Activated T-cell treated with anti-CD3 and anti-CD28 coated beads for 4 hours (primary cell): ENCODE measurements at regions not wholly inside any gene's neighbourhood (a gene's known extent, or its start where the extent isn't known, plus 50 kb on each side); places are given as distances from the start of the nearest gene placed in this dataset.
"Not testable (repeated sequence)": the region's sequence is repeated elsewhere in the genome, so short reads cannot be mapped to it uniquely, and the experiment has no call there.

ENCODE experiments used
- DNase-seq: peaks from one replicate; pipeline ENCODE4 v3.0.0-alpha.2; 2020

- no peak for DNase-seq
Observed at GRCh38 chr21:15119486-15119885, 54.7 kb upstream of the NRIP1 start.

DNA sequence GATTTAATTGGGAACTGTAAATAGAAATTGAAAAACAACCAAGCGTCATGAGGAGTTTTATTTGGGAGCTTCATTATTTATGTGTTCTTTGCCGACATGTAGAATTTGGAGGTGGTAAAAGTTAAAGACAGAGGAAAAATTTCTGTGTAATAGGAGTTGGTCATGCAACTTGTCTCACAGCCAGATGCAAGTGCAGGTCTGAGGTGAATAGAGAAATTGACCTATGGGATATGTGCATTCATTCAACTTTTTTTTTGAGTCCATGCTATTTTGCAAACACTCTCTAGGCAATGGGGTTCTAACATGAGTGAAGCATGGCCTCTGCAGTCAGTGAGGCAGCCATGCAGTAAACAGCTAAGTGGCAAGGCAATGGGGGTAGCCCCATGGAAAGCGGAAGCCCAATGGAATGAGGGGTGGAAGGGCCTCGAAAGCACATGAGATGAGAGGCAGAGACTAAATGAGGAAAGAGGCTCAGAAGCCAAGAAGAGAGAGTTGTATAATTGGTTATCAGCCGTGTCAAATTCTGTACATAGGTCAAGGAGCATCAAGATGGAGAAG lies 56.4 kb upstream of the NRIP1 start:
- DNase-seq: no peak

DNA sequence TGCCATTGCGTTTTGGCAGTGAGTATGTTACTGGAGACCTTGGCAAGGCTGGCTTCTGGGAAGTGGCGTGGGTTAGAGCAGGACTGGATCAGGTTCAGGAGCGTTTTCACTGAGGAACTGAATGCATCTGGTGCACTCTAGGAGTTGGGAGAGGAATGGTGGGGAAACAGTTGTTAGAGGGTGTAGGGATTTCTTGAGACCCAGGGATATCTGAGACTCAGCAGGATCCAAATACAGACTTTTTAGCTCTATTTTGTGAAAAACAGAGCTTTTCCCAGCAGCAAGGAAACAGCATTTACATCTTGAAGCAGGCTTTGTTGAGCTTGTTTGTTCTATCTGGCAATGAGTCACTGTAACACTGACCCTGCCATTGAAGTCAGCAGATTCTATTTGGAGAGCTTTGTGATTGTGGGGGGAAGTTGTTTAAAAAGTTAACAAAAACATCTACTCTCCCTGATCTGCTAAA lies 56.9 kb upstream of the NRIP1 start:
- no peak for DNase-seq

DNA sequence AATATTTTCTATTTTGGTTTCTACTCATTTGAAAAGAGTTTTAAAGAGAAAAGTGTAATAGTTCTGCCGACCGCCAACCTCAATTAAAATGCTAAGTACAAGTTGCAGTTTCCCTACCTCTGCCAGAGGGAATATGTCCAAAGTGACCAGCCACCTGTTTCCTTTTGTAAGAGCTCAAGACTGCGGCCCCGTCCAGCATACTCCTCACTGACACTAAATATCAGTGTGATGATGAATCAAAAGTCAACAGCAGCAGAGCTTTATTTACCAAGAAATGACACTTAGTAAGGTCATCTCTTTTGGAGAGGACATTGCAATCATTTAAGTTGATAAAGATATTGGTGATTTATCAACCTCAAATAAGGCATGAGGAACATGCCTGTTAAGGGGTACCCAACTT lies 57.4 kb upstream of the NRIP1 start:
- no peak for DNase-seq

DNA sequence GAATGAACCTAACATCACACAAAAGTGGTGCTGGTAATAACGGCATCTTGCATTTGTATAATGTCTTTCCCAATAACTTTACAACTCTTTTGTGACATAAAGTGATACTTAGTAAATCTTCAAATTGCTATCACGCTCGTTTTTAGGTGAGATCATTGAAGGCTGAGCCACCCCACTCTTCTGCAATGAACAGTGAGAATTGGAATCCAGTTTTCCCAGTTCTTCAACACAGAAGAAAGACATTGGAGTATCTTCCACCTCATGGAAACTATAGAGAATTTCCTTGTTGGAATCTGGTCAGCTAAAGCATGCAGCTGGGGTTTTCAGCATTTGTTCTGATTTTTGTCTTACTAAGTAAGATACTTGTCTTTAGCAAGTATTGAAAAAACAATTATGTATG lies 59.9 kb upstream of the NRIP1 start:
- DNase-seq: no peak

GRCh38 chr21:15126948-15127347 lies 62.1 kb upstream of the NRIP1 start:
- no peak for DNase-seq

- DNase-seq: no peak
Observed at GRCh38 chr21:15127437-15127836, 62.6 kb upstream of the NRIP1 start.

- DNase-seq: no peak
Observed at GRCh38 chr21:15128267-15128666, 63.5 kb upstream of the NRIP1 start.

GRCh38 chr21:15128714-15129113 lies 63.9 kb upstream of the NRIP1 start:
- DNase-seq: not testable (repeated sequence)

- no peak for DNase-seq
Observed at GRCh38 chr21:15130326-15130725, 65.5 kb upstream of the NRIP1 start.

DNA sequence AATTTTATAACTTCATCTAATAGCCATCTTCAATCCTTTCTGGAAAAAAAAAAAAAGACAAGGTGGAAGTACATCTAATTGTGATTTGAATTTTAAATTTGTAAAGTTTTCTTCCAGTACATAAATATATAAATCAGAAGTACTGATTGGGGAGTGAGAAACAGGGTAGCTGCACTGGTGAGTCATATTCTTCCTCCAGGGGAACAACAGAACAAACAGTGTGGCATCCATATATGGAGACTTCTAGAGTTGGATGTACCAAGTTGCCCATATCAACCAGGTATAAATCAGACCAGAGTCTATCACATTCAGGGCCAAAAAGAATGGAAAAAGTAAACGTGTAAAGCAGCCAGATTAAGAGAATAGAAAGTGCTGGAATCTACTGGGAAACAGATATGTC lies 66.0 kb upstream of the NRIP1 start:
- DNase-seq: no peak

GRCh38 chr21:15132781-15133180 lies 68.0 kb upstream of the NRIP1 start:
- no peak for DNase-seq

DNA sequence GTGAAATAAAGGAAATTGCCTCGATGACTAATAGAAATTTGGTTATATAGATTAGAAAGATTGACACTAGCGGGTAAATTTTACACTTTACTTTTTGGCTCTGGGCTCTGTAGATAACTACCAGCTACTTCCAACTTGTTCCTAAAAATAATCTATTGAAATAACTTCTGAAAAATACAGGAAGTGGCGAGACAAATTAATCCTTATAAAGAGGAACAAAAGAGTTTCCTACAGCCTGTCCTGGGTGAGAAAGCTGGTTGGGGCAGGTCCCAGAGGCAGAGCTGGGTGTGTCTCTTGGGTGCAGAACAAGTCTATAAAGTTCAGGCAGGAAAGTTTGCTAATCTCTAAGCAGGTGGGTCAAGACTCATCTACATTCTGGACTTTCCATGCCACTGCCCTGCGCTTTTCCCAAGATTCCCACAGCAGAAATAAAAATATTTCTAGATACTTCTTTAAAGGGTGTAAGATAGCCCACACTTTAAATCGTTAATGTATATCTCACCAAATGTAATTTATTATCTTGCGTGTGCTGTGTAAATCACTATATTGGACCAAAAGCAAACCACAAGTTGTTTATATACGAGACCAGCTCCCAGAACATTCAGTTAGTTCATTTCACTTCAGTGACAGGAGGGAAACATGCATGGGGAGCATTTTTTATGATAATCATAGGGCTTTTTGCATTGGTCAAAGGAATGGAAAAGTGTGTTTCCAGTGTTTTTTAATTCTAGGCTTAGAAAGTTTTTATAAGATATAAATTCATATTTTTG lies 70.1 kb upstream of the NRIP1 start:
- DNase-seq: no peak

GRCh38 chr21:15135867-15136629 lies 71.2 kb upstream of the NRIP1 start:
- no peak for DNase-seq

DNA sequence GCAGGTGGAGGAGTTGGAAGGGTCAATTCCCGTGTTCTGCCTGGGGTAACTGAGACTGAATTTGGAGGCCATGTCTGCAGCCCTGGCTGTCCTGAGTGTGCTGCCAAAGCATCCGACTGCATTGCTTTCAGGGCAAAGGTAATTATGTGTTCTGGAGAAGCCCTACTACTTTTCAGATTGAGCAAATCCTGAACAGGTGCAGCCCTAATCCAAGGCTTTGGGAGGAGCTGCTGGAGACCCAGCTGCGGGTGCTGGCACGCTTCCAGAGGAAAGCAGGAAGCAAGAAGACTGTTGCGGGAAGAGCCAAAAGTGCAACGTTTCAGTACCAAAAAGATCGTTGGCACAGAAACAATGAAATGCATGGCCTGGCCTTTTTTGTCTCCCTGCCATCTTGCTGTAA lies 73.7 kb upstream of the NRIP1 start:
- no peak for DNase-seq

GRCh38 chr21:15139898-15140297 lies 75.1 kb upstream of the NRIP1 start:
- DNase-seq: no peak

DNA sequence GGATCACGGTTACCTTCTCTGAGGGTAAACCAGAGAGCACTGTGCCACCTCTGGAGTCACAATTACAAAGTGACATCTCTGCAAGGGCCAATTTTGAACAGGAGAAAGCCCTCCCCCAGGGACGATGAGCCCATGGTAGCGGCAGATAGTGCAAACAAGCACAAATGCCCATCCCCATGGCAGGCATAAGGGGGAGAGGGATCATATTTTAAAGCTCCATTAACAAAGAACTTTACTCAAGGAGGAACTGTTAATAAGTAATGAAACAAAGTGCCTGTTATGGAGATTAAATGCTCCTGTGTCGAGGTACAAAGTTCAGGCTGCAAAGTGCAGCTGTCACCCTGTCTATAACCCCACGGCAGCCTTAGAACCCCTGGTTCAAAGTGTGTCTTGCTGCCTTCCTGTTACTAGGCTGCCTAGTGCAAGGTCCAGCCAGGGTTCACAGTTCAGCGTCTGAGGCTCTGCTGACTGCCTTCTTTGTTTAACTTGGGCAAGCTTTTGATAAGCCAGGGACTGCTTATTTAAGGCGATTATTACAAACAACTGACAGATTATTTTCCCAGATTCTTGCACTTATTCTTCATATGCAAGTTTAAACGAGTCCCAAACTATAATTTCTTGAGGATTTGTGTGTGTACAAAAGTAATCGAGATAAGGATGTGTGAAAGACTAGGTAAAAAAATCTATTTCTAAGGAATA lies 75.7 kb upstream of the NRIP1 start:
- no peak for DNase-seq

- no peak for DNase-seq
Observed at GRCh38 chr21:15141261-15141970, 76.6 kb upstream of the NRIP1 start.

DNA sequence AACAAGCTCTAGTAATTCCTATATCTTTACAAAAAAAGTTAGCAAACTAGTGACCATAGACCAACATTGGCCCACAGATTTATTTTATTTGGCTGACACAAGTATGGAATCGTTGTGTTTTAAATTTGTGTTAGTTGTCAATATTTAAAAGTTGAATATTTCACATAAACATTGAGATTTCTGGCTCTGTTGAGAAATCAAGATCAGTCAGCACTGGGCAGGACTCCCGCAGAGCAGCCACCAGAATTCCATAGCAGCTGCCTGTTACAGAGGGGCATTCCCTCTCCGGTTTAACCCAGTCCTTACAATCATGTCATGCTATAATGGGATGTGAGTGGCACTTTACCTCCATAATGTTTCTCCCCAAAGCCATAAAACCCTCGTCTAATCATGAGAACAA lies 79.2 kb upstream of the NRIP1 start:
- DNase-seq: no peak

- no peak for DNase-seq
Observed at GRCh38 chr21:15148437-15148836, 83.6 kb upstream of the NRIP1 start.

DNA sequence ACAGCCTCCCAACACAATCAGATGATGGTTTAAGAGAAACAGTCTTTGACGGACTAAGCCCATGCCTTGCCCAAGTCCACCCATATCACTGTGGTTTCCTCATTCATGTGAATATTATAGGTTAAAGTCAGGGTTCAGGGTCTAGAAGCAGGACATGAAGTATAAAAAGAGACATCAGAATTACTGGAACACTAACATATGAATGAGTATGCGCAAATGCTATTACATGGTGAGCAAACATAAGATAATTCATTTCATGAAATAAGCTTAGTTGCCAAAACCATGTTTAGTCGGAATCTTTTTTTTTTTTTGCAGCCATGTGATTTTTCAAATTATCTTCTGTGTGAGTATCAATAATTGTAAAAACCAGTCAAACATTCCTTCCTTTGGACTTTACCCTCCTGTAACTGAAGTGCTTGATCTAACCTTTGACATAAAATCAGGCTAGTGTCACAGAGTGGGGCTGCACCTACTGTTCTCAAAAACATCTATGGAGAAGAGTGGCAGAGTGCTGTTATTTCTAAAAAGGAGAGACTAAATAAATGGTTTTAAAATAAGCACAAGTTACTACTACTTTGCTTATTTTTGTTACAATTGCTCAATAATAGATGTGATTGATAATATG lies 84.9 kb upstream of the NRIP1 start:
- no peak for DNase-seq

DNA sequence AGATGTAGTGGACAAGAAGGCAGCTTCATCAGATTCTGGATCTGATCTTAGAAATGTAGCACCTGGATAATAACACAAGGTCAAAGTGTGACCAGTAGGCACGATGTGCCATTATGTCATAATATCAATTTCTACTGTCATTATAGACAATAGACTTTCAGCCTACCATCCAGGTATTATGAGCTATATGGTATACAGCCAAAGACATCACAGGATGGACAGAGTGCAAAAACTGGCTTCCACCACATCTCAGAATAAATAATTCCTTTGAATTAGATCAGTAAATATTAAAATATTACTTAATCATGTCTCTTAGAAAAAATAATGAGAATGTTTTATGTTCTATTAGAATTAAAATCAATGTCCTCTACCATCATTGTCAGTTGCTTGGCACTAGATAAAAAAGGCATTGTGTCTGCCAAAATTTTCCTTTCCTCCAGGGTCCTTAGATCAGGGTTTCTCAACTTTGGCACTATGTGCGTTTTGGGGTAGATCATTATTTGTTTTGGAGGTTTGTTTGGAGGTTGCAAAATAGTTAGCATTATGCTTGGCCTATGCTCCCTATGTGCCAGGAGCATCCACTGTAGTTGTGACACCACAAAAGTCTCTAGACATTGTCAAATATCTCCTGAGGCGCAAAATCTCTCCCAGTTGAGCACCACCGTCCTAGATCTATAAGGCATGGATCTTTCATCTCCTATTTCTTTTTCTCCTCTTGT lies 86.7 kb upstream of the NRIP1 start:
- no peak for DNase-seq
